ENCODE measurements at regions not wholly inside any gene's neighbourhood (a gene's known extent, or its start where the extent isn't known, plus 50 kb on each side); places are given as distances from the start of the nearest gene placed in this dataset.

GRCh38 chr6:17001188-17001587 is 100.7 kb upstream of the STMND1 start:
- H3K4me2 ChIP-seq (ENCODE audit: insufficient read depth, insufficient read length, low read length), result no peak overlapping the region

More at GRCh38 chr6:17001188-17001587, 100.7 kb upstream of the STMND1 start:
- Histone ChIP-seq H2BK12ac (ENCODE audit: insufficient read length, low read depth, low read length) (no peak overlapping the region), H3K79me1 (ENCODE audit: insufficient read depth, low read depth, low read length, poor library complexity, severe bottlenecking) (no peaks in the 10 kb centered on the region), H3K4ac (ENCODE audit: low read depth, low read length) (no peak overlapping the region), H3K23me2 (ENCODE audit: insufficient read length, low read depth, low read length, poor library complexity, severe bottlenecking) (no peaks in the 10 kb centered on the region), H3K56ac (ENCODE audit: insufficient read length, low read depth, low read length) (no peak overlapping the region), H4K8ac (replicated peaks; ENCODE audit: insufficient read length, low read depth, low read length) (no peak overlapping the region), H2BK120ac (ENCODE audit: low read depth, low read length, poor library complexity, severe bottlenecking) (no peak overlapping the region), H3K4me1 (ENCODE audit: insufficient read depth, low read length) (no peaks in the 10 kb centered on the region), H3K9me3 (ENCODE audit: control insufficient read depth, low read depth, low read length) (no peaks in the 10 kb centered on the region), H3K79me2 (ENCODE audit: insufficient read depth, low read length) (no peaks in the 10 kb centered on the region), H2AFZ (ENCODE audit: low read length) (no peak overlapping the region), H3K14ac (ENCODE audit: insufficient read depth, low read length) (no peak overlapping the region), H2BK5ac (ENCODE audit: insufficient read length, low read length) (no peak overlapping the region), H3K18ac (ENCODE audit: insufficient read length, low read depth, low read length) (no peak overlapping the region), H4K91ac (ENCODE audit: insufficient read length, low read depth, low read length) (no peak overlapping the region), H3K23ac (ENCODE audit: insufficient read length, low read depth, low read length) (no peak overlapping the region), H4K20me1 (ENCODE audit: control insufficient read depth, insufficient read depth, insufficient read length) (no peaks in the 10 kb centered on the region), H2BK20ac (ENCODE audit: low read depth, low read length, poor library complexity, severe bottlenecking) (no peak overlapping the region), H2BK15ac (ENCODE audit: low read depth, low read length) (no peak overlapping the region), H3K9ac (ENCODE audit: extremely low read depth, insufficient read length, low read length) (no peak overlapping the region), H4K5ac (ENCODE audit: insufficient read length, low read depth, low read length) (no peak overlapping the region), H3K27me3 (ENCODE audit: insufficient read depth, low read length) (no peaks in the 10 kb centered on the region), H3T11ph (ENCODE audit: low read length) (no peak overlapping the region), H2AK5ac (ENCODE audit: insufficient read length, low read length) (no peak overlapping the region), H3K27ac (ENCODE audit: insufficient read length, low read depth, low read length) (no peak overlapping the region)
- no peak overlapping the region for H3K27ac Mint-ChIP-seq
- H3K9me3 Mint-ChIP-seq, result peaks cover 0 to 3% of the 10 kb centered on the region in 2 experiments; a peak in 2 of 5 replicates
- no peak overlapping the region for H3K4me3 Mint-ChIP-seq
- H3K36me3 Mint-ChIP-seq (ENCODE audit: insufficient read depth in 1 of 3, low read depth in 3 of 3), result no peaks in the 10 kb centered on the region; a peak in 1 of 7 replicates
- H3K4me1 Mint-ChIP-seq, result no peaks in the 10 kb centered on the region
- no CpG with 5 or more reads among the region's 1 CpG for WGBS (ENCODE audit: extremely low coverage, insufficient read length, low lambda C conversion rate)
- TF ChIP-seq, protein P1, sequence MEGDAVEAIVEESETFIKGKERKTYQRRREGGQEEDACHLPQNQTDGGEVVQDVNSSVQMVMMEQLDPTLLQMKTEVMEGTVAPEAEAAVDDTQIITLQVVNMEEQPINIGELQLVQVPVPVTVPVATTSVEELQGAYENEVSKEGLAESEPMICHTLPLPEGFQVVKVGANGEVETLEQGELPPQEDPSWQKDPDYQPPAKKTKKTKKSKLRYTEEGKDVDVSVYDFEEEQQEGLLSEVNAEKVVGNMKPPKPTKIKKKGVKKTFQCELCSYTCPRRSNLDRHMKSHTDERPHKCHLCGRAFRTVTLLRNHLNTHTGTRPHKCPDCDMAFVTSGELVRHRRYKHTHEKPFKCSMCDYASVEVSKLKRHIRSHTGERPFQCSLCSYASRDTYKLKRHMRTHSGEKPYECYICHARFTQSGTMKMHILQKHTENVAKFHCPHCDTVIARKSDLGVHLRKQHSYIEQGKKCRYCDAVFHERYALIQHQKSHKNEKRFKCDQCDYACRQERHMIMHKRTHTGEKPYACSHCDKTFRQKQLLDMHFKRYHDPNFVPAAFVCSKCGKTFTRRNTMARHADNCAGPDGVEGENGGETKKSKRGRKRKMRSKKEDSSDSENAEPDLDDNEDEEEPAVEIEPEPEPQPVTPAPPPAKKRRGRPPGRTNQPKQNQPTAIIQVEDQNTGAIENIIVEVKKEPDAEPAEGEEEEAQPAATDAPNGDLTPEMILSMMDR (conservative IDR thresholded peaks at IDR 0.05), result peak; percentile 19; the same call in 1 of the 3 replicates
- DNase-seq, result no peak
- H3K27me3 Mint-ChIP-seq (ENCODE audit: low read depth), result peaks cover 10% of the 10 kb centered on the region
